Left forelimb (tissue), 1 donor: ENCODE measurements at regions not wholly inside any gene's neighbourhood (a gene's known extent, or its start where the extent isn't known, plus 50 kb on each side); places are given as distances from the start of the nearest gene placed in this dataset.

Experiments used
- DNase-seq: peaks from one replicate; pipeline ENCODE4 v3.0.0-alpha.2; 2018; ENCODE audit warnings: low spot score

DNA sequence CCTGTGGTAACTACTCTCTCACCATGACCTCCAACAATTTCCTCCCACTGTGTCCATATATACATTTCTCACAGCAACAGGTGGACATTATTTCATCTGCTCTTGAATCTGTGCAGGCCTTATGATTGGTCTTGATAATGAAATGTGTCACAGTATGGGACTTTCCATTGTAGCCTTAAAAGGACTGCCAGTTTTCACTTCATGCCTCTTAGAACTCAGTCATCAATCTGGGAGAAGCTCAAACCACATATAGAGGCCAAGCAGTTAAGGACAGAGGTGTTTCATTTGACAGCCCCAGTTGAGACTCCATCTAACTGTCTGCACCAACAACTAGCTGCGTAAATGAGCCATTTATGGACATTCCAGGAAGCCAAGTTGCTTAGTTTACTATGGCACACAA, 1534.8 kb downstream of the ARAP2 start:
- no peak for DNase-seq

DNA sequence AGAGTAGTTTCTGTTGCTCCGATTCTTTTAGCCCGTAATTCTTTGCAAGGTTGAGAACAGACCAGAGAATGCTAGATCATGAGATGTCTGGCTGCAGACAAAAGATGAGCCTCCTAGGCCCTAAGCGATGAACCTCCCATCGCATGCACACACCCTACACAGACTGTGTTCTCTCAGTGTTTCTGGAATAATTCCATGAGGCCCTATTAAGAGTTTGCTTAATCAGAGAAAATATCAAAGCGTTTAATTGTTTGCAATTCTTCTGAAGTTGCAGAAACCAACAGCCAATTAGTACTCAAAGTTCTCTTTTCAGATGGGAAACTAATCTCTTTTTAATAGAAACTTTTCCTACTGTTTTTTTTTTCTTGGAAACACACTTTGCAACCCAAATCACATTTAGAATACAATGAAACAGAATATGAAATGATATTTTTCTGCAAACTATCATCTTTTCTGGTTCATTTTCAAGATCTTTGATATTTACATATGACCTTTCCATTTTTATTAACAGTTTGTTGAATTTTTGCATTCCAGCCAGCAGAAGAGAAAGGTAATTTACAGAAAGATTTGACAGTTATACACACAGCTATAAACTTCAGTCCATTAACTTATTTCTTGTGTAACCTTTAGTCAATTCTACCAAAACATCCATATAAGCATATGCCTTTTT, 1525.6 kb downstream of the ARAP2 start:
- DNase-seq: no peak

DNA sequence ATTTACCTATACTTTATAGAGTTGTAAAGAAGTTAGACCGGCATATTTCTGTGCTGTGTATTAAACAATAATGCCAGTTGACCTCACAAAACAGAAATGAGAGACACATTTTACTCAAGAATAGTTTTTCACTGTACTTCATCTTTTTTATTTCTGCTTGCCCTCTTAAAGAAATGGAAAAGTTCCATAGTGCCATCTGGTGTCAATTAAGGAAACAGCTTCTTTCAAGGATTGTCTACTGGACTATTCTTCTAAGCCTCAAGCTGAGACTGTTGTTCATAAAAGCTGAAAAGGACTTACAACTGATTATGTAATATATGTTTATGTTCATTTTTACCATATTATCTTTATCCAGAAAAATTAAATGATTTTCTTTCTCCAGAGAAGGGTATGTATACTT, 1523.7 kb downstream of the ARAP2 start:
- DNase-seq: no peak

DNA sequence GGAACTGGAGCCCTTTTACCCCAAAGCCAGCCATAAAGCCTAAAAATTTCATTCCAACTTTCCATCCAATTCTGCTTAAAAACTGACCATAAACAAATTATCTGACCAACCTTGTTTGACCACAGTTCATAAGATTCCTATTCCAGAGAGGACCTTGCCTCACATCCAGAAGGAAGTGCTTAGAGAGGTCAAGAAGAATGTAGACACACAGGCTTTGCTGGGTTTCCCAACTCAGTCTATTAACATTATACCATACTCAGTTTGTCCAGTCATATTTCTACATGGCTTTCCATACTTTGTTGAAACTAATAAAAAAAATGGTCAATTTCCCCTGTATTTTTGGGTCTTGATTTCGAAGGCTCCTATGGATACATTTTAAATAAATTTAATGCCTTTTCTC, 1522.5 kb downstream of the ARAP2 start:
- no peak for DNase-seq

DNA sequence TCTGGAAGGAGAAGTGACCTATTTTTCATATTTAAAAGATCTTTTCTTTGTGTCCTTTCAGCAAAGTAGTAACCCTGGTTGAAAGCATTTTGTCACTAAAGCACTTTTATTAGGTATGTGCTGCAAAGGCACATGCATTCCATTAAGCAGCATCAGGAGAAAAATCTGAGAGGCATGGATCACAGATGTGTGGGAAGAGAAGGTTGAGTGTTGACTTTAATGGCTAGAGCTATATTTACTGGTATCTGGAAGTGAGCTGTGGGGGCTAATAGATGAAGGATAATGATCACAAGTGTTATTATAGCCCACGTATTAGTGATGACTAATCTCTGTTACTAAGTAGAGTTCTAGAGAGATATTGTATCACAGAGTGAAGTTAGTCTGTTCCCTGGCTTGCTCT, 1520.7 kb downstream of the ARAP2 start:
- no peak for DNase-seq

DNA sequence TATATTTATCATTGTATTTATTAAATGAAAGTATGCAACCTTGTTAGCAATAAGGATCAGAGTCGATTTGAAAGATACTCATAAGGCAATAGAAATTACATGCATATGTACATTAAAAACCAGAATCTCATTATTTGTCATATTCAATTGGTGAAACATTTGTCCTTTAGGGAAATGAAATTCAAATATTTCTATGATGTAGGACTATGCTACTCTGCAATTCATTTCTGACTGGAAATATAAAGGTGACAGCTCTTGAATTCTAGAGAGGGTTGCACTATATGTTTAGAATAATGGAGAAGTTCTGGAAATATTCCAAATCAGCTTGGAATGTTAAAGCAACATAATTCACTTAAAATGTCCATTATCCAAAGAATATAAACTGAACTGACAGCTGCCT, 1519.8 kb downstream of the ARAP2 start:
- DNase-seq: no peak

DNA sequence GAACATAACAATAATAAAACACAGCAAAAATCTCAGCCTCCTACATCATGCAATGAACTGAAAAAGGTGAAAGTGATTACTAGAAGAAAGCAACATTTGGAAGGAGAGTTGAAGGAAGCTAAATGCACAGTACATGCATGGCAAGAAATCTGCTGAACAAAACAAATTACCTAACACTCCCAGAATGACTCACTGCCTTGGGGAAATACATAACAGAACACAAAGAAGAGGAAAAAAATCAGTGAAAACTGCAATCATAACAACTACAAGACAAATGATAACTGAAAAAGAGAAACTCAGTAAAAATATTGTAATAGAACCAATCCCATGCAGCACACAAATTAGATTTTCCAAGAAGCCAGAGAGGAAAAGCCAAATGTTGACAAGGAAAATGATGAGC, 1513.2 kb downstream of the ARAP2 start:
- no peak for DNase-seq

DNA sequence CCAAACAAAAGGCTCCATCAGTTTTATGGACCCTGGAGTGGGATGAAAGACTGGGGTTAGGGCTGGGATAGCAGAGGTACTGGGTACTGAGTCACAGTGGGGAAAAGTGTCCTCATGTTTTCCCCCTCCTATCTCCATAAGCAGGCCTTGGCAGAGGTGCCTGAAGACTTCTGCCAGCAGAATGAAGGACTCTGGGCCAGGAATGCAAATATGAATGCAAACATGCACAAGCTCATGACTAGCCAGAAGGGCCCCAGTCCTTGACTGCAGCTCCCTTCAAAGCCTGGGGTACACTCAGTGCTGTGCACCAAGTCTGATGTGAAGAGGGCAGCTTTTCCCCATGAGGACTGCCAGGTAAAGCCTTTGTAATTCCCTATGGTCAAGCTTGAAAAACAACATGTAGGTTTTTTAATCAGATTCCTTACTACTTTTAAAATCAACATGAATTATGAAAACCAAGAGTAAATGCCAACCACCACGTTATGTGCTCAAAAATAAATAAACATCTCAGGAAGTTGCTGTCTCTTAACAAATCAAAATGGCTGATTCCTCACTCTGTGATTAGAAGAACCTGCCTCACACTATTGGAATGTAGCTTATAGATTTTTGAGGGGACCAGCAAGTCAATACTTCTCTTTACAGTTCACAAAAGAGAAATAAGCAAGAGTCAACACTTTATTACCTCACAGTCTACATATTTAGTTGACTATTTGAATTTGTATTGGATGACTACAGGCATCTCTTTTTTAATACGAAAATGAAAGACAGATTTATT, 1512.0 kb downstream of the ARAP2 start:
- no peak for DNase-seq

DNA sequence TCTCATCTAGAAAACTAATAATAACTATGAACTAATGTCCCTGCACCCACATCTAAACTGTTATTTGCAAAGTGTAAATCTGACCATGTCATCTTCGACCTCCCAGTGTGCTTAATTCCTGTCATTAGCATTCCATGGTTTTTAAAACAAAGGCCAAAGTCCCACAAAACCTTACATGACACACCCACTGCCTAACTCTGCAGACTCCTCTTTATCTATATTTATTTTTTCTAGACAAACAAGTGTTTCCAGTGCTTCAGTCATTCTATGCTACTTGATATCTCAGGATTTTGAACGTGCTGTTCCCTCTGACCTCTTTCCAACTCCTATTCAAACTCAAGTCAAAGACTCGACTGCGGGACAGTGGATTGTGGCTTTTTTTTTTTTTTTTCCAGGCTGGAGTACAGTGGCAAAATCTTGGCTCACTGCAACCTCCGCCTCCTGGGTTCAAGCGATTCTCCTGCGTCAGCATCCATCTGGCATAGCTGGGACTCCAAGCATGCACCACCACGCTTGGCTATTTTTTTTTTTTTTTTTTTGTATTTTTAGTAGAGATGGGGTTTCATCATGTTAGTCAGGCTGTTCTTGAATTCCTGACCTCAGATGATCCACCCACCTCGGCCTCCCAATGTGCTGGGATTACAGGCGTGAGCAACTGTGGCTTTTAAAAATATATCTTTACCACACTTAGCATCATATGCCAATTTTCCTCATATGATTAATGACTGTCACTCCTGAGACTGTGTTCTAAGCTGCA, 1511.0 kb downstream of the ARAP2 start:
- no peak for DNase-seq

DNA sequence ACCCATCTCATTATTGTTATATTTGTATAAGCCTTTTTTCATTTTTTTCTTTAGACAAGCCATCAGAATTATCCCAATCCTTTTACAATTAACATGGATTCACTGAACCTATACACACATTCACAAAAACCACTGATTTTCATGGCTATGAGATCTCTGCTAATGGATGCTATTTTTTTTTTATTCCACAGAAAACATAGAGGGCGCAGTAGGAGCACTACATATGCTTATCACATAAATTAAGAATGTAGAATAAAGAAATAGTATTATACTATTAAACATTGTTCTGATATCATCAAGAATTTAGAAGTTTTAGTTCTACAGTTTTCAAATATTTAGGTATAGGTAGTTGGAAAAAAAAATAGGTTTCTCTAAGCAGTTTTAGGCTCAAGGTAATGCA, 1477.4 kb downstream of the ARAP2 start:
- no peak for DNase-seq

DNA sequence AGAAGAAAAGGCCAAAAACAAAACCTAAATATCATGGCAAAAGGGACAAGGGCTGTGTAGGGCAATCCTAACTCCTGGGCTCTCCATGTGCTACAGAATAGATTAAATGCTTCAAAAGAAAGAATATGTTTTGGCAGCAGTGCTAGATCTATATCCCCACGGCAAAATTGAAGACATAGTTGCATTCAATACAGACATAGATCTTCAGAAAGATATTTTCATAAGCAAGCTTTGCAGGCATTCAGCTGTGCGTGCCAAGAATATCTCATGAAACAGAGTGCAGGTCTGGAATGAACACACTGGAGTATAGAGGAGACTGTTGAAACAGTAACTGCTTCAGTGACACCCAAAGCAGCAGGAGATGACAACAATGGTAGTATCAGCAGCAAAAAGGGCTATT, 1476.9 kb downstream of the ARAP2 start:
- no peak for DNase-seq

DNA sequence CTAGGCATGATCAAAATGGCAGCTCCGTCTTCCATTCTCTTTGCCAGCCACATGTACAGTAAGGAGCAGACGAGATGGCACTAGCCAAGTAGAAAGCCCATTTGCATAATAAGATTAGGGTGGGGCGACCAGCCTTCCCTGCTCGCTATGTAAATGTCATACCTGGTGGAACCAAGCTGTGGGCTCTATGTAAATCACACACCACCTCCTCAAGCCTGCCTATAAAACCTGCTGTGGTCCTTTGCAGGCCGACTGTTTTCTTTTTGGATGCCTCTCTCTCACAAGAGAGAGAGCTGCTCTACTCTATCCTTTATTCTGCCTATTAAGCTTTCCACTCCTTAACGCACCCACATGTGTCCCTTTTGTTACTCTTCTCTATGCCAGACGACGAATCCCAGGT, 1472.7 kb downstream of the ARAP2 start:
- DNase-seq: no peak

DNA sequence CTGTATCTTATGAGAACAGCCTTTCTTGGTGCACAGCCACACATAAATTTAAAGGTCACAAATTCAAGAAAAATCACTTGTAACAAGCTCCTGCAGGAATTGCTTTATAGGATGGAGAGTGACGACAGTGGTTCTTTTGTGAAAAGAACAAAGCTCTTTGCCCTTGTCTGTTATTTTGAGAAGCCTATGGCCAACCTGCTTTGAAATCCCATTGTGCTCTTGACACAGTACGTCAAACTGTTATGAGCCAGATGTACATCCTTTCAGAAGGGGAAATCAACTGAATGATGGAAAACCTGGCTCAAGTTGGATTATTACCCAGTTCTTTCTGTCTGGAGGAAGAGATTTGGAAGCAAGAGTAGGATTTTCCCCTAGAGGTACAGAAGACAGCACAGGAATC, 1454.2 kb downstream of the ARAP2 start:
- no peak for DNase-seq

DNA sequence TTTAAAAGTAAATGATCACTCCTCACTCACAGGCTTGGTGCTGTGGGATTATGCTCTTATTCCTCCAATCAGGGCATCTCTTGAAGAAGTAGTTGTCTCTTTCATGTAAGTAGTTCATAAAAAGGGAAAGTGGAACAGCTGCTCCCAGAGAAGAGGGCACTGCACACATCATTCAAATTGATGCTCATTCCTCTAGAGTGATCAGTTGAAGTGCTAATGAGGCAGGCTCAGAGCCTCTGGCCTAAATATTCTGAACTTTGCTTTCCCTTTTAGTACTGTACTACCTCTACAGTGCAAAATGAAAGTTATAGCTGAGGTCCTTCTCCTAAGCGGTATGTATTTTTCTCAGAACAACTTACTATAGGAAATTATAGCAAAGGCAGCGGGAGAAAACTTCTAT, 1453.1 kb downstream of the ARAP2 start:
- no peak for DNase-seq

DNA sequence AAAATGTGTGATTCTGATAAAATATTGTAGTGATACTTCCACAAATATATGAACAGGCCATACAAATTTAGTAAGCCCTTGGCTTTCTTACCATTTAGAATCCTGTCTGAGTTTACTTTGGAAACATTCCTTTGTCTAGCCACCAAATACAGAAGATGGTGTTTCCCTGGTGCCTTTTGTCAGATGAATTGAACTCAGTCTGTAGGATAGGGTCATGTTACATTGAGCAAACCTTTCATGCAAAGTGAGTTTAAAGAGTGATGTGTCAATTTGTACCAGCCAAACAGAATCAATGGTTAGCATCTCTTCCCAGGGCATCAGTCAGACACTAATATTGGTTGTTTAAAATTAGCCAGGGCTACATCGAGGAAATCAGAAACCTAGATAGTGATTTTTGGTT, 1443.4 kb downstream of the ARAP2 start:
- no peak for DNase-seq

DNA sequence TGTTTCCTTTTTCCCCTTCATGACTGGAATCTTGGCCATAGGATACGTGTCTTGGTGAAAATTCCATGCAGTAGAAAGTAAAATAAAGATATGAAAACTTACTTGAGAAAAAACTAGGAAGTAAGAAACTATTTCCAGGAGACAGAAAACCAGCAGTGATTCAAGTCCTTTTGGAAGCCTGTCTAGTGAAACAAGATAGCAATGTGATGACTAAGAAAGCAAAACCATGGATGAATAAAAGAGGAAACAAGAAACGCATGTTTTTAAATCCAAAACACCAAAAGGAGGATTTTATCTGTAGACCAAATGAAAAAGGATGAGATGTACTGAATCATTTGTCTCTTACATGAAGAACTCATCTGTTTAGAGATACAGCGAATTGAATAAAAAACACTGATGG, 1430.0 kb downstream of the ARAP2 start:
- DNase-seq: no peak

DNA sequence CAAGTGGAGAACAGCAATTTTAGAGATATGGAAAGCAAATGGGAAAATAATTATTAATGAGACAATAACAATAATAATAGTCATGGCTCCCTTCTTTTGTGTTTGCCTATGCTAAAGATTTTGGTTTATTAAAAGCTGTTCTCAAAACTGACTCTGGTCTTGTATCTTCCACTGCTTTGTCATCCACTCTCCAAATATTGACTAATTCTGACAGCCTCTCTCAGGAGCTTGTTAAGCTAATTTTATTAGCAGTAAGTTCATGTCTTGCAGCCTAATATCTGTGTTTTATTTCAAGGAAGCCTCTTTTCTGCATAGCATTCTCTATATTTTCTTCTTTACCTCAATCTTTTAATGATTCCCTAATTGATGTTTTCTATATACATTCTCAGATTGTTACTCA, 1419.8 kb downstream of the ARAP2 start:
- no peak for DNase-seq

DNA sequence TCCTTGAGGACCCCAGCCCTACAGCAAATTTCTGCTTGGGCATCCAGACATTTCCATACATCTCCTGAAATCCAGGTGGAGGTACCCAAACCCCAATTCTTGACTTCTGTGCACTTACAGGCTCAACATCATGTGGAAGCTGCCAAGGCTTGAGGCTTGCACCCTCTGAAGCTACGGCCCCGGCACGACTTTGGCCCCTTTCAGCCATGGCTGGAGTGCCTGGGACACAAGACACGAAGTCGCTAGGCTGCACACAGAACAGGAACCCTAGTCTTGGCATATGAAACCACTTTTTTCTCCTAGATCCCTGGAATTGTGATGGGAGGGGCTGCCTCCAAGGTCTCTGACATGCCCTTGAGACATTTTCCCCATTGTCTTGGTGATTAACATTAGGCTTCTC, 1417.7 kb downstream of the ARAP2 start:
- no peak for DNase-seq

DNA sequence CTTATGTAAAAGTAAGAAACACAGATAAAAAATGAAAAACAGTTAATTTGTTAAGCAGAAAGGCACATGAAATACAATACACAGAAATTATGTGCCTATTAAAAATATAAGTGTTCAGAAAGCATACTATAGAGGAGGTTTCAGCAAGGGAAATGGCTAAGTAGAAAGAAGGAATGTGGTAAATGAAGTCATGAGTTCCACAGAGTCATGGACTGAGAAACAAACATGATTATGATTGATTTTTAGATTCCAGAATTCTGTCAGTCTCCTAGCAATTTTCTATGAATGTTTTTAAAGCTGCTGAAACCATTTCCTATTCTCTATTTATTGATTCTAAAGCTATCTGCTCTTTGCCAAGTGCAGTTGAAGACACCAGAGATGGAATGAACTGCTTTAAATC, 1398.4 kb downstream of the ARAP2 start:
- DNase-seq: no peak

DNA sequence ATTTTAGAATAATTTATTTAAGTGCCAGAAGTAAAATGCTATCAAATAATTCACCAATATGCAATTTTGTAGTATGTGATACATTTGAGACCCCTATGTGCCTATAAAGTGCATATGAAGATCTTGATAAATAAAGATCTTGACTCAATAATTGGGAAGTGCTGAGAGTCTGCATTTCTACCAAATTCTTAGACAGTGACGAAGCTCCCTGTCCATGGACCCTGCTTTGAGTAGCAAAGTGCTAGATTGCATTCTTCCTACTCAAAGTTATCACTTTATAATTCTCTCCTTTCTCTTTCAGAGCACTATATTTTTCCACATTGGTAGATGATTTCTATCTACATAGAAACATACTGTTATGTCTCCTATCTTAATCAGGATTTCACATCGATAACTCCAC, 1393.9 kb downstream of the ARAP2 start:
- DNase-seq: no peak

DNA sequence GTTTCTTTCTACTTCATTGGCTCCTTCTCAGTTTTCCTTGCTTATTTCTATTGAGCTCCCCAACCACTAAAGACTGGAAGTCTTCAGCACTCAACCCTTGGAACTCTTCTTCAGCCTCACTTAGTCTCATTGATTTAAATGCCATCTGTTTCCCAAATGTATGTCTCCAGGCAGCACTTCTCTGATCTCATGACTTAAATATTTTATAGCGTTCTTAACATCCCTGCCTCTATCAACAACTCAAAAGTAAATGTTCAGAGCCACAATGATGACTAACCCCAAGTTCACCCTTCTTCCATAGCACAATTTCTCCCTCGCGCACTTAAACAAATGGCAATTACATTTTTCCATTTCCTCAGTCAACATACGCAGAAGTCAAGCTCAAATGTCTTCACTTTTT, 1393.3 kb downstream of the ARAP2 start:
- no peak for DNase-seq

DNA sequence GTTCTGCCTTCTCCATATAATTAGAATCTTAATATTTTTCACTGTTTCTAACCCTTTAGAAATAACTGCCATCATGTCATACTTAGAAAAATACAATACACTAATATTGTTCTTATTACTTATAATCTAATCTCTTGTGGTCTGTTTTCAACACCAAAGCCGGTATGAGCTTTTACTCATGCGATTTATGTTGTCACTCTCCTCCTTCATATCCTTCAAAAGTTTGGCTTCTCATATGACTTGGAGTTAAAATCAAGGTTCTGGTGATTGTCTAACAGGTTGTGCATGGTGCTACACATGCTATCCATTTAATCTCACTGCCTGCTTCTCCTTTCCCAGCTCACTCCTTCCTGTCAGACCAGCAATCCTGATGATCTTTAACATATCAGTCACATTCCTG, 1392.9 kb downstream of the ARAP2 start:
- DNase-seq: no peak

DNA sequence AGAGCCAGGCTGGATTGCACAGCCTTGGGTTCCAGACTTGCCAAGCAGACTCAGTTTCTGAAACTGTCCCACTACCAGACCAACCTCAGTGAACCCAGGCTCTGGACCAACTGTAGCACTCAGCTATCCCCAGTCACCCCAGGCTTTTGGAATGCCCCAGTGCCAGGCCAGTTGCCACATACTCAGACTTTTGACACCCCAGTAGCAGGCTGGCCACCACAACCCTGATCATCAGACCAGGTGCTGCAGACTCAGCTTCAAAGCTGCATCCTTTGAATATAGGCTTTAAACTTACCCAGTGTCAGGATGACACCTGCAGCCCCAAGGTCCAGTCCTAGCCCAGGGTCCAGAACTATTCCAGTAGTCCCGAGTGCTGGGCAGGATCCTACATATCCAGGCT, 1389.9 kb downstream of the ARAP2 start:
- no peak for DNase-seq
